ENCODE measurements at regions not wholly inside any gene's neighbourhood (a gene's known extent, or its start where the extent isn't known, plus 50 kb on each side); places are given as distances from the start of the nearest gene placed in this dataset.

DNA sequence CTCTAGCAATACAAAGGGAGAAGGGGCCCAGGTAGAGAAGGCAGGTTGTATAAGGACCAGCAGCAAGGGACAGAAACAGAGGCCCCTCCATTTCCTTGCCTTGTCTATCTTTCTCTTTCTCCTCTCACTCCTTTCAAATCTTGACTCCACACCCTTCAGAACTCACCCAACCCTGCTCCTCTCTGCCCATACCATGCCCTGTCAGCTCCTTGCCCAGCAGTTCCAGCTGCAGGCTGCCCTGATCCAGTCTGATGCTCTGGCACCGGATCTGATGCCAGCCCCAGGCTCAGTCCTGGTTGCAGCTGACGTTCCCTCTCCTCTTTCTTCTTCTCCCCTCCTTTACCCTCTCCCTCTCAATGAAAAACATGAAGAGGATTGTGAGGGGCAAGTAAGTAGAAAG lies 291.2 kb downstream of the FBXW7 start:
- Histone ChIP-seq H4K91ac (ENCODE audit: insufficient read length, low read depth, low read length) (no peak overlapping the region), H3T11ph (ENCODE audit: low read length) (no peak overlapping the region), H4K20me1 (ENCODE audit: control insufficient read depth, insufficient read depth, insufficient read length) (no peaks in the 10 kb centered on the region), H3K27ac (ENCODE audit: insufficient read length, low read depth, low read length) (no peak overlapping the region), H3K79me1 (ENCODE audit: insufficient read depth, low read depth, low read length, poor library complexity, severe bottlenecking) (no peaks in the 10 kb centered on the region), H3K9ac (ENCODE audit: extremely low read depth, insufficient read length, low read length) (no peak overlapping the region), H4K8ac (replicated peaks; ENCODE audit: insufficient read length, low read depth, low read length) (no peak overlapping the region), H3K14ac (ENCODE audit: insufficient read depth, low read length) (no peak overlapping the region), H3K18ac (ENCODE audit: insufficient read length, low read depth, low read length) (no peak overlapping the region), H4K5ac (ENCODE audit: insufficient read length, low read depth, low read length) (no peak overlapping the region), H3K79me2 (ENCODE audit: insufficient read depth, low read length) (no peaks in the 10 kb centered on the region), H3K4me2 (ENCODE audit: insufficient read depth, insufficient read length, low read length) (no peak overlapping the region), H2BK15ac (ENCODE audit: low read depth, low read length) (no peak overlapping the region), H3K4me1 (ENCODE audit: insufficient read depth, low read length) (peaks cover 4% of the 10 kb centered on the region; the same call in 1 of the 2 replicates), H2AFZ (ENCODE audit: low read length) (no peak overlapping the region), H2BK12ac (ENCODE audit: insufficient read length, low read depth, low read length) (no peak overlapping the region), H3K4ac (ENCODE audit: low read depth, low read length) (no peak overlapping the region), H3K56ac (ENCODE audit: insufficient read length, low read depth, low read length) (no peak overlapping the region), H3K23ac (ENCODE audit: insufficient read length, low read depth, low read length) (no peak overlapping the region), H3K9me3 (ENCODE audit: control insufficient read depth, low read depth, low read length) (no peaks in the 10 kb centered on the region), H2AK5ac (ENCODE audit: insufficient read length, low read length) (no peak overlapping the region), H2BK20ac (ENCODE audit: low read depth, low read length, poor library complexity, severe bottlenecking) (no peak overlapping the region), H3K23me2 (ENCODE audit: insufficient read length, low read depth, low read length, poor library complexity, severe bottlenecking) (no peaks in the 10 kb centered on the region), H2BK120ac (ENCODE audit: low read depth, low read length, poor library complexity, severe bottlenecking) (no peak overlapping the region), H2BK5ac (ENCODE audit: insufficient read length, low read length) (no peak overlapping the region), H3K27me3 (ENCODE audit: insufficient read depth, low read length) (no peaks in the 10 kb centered on the region)
- Mint-ChIP-seq H3K27me3 (ENCODE audit: low read depth) (no peaks in the 10 kb centered on the region; the same call in 1 of the 2 replicates), H3K4me3 (no peak overlapping the region), H3K27ac (no peak overlapping the region), H3K36me3 (ENCODE audit: insufficient read depth in 1 of 3, low read depth in 3 of 3) (no peaks in the 10 kb centered on the region), H3K9me3 (no peaks in the 10 kb centered on the region), H3K4me1 (peaks cover 9 to 10% of the 10 kb centered on the region in 2 experiments)
- no peak for DNase-seq
- WGBS (ENCODE audit: extremely low coverage, insufficient read length, low lambda C conversion rate), result no CpG with 5 or more reads among the region's 2 CpGs
- TF ChIP-seq, protein P1, sequence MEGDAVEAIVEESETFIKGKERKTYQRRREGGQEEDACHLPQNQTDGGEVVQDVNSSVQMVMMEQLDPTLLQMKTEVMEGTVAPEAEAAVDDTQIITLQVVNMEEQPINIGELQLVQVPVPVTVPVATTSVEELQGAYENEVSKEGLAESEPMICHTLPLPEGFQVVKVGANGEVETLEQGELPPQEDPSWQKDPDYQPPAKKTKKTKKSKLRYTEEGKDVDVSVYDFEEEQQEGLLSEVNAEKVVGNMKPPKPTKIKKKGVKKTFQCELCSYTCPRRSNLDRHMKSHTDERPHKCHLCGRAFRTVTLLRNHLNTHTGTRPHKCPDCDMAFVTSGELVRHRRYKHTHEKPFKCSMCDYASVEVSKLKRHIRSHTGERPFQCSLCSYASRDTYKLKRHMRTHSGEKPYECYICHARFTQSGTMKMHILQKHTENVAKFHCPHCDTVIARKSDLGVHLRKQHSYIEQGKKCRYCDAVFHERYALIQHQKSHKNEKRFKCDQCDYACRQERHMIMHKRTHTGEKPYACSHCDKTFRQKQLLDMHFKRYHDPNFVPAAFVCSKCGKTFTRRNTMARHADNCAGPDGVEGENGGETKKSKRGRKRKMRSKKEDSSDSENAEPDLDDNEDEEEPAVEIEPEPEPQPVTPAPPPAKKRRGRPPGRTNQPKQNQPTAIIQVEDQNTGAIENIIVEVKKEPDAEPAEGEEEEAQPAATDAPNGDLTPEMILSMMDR (conservative IDR thresholded peaks at IDR 0.05), result no peak
